CD4-positive, CD25-positive, alpha-beta regulatory T cell (primary cell): ENCODE measurements at regions not wholly inside any gene's neighbourhood (a gene's known extent, or its start where the extent isn't known, plus 50 kb on each side); places are given as distances from the start of the nearest gene placed in this dataset.

ENCODE experiments used
- ATAC-seq, 2 donors: fragments of 150-1000 bp; cut with Tn5 transposase; one replicate each; pipeline ENCODE4 v1.10.0; 2021; ENCODE audit warnings: low read depth in 2 of 2, moderate number of reproducible peaks in 2 of 2, moderate library complexity in 1 of 2
- DNase-seq, 3 donors: peaks; one replicate each; pipeline versions ENCODE4 v3.0.0 to v3.0.0-alpha.2; 2012 to 2022; ENCODE audit warnings: mixed read lengths in 1 of 3
- H3K27ac ChIP-seq: one replicate; pipeline ENCODE4 v1.7.0; 2013; ENCODE audit warnings: mild to moderate bottlenecking, low read length; ENCODE audit not compliant: insufficient read depth, poor library complexity, severe bottlenecking
- H3K27me3 ChIP-seq: one replicate; pipeline ENCODE4 v1.7.0; 2013; ENCODE audit warnings: low read length; ENCODE audit not compliant: control insufficient read depth, insufficient read depth
- H3K36me3 ChIP-seq: one replicate; pipeline ENCODE4 v1.7.0; 2013; ENCODE audit warnings: mild to moderate bottlenecking, low read length, moderate library complexity; ENCODE audit not compliant: control insufficient read depth, insufficient read depth
- H3K4me1 ChIP-seq: 2 replicates; pipeline ENCODE4 v1.7.0; 2013; ENCODE audit warnings: mild to moderate bottlenecking, low read length; ENCODE audit not compliant: insufficient read depth, control insufficient read depth, poor library complexity, severe bottlenecking
- H3K4me3 ChIP-seq: one replicate; pipeline ENCODE4 v1.7.0; 2013; ENCODE audit warnings: low read depth, mild to moderate bottlenecking, low read length, moderate library complexity
- H3K9me3 ChIP-seq, 2 experiments: 1 replicate in 1 of 2; 2 replicates in 1 of 2; pipeline ENCODE4 v1.7.0; 2013; ENCODE audit warnings: low read length in 2 of 2, mild to moderate bottlenecking in 1 of 2, moderate library complexity in 1 of 2; ENCODE audit not compliant: control insufficient read depth in 2 of 2
- H3K27ac Mint-ChIP-seq, 3 donors: one replicate each; pipeline ENCODE4 v1.8.0; 2020 to 2022; ENCODE audit warnings: mild to moderate bottlenecking in 3 of 3, mixed read lengths in 3 of 3, moderate library complexity in 2 of 3
- H3K27me3 Mint-ChIP-seq: one replicate; pipeline ENCODE4 v1.8.0; 2022; ENCODE audit warnings: mild to moderate bottlenecking, mixed read lengths
- H3K36me3 Mint-ChIP-seq: one replicate; pipeline ENCODE4 v1.8.0; 2020; ENCODE audit warnings: mixed read lengths
- H3K4me1 Mint-ChIP-seq, 4 donors: one replicate each; pipeline ENCODE4 v1.8.0; 2020 to 2022; ENCODE audit warnings: mixed read lengths in 4 of 4, mild to moderate bottlenecking in 1 of 4
- H3K4me3 Mint-ChIP-seq, 4 donors: one replicate each; pipeline ENCODE4 v1.8.0; 2020 to 2022; ENCODE audit warnings: mild to moderate bottlenecking in 4 of 4, mixed read lengths in 4 of 4, moderate library complexity in 3 of 4
- H3K9me3 Mint-ChIP-seq, 7 donors: one replicate each; pipeline ENCODE4 v1.8.0; 2020 to 2022; ENCODE audit warnings: mixed read lengths in 7 of 7, mild to moderate bottlenecking in 3 of 7, moderate library complexity in 2 of 7

DNA sequence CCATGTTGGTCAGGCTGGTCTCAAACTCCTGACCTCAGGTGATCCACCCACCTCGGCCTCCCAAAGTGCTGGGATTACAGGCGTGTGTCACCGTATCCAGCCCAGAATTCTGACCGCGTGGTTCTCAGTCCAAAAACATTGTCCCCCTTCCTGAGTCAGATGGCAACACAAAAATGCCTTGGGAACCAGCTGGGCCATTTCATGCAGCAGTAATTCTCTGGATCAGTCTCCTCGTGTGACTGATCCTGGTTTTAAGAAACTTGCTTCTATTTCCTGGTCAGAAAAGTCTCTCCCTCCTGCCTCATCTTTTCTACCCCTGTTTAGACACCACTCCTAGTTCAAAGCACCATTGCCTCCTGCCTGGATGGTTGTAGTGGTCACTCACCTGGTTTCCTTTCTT, 60.9 kb upstream of the USP29 start:
- H3K9me3 ChIP-seq, result peaks cover 1 to 23% of the 10 kb centered on the region in 2 experiments
- Mint-ChIP-seq H3K9me3 (peaks cover 10 to 45% (median 21%) of the 10 kb centered on the region in 7 donors), H3K36me3 (no peaks in the 10 kb centered on the region), H3K27ac (no peak overlapping the region), H3K4me3 (no peak overlapping the region), H3K27me3 (no peaks in the 10 kb centered on the region), H3K4me1 (no peaks in the 10 kb centered on the region)
- no peaks in the 10 kb centered on the region for H3K36me3 ChIP-seq
- H3K27me3 ChIP-seq, result no peaks in the 10 kb centered on the region
- H3K4me3 ChIP-seq, result no peak overlapping the region
- DNase-seq, result no peak
- no peak for ATAC-seq
- H3K4me1 ChIP-seq, result no peaks in the 10 kb centered on the region
- H3K27ac ChIP-seq, result no peak overlapping the region

- DNase-seq, result no peak
- ATAC-seq, result no peak
- H3K27ac ChIP-seq, result no peak overlapping the region
- peaks cover 4 to 30% of the 10 kb centered on the region in 2 experiments for H3K9me3 ChIP-seq
- no peak overlapping the region for H3K4me3 ChIP-seq
- H3K4me1 Mint-ChIP-seq, result no peaks in the 10 kb centered on the region
- no peaks in the 10 kb centered on the region for H3K27me3 Mint-ChIP-seq
- peaks cover 8 to 41% (median 17%) of the 10 kb centered on the region in 7 donors for H3K9me3 Mint-ChIP-seq
- H3K36me3 ChIP-seq, result no peaks in the 10 kb centered on the region
- no peaks in the 10 kb centered on the region for H3K4me1 ChIP-seq
- H3K36me3 Mint-ChIP-seq, result no peaks in the 10 kb centered on the region
- H3K27me3 ChIP-seq, result no peaks in the 10 kb centered on the region
- no peak overlapping the region for H3K27ac Mint-ChIP-seq
- no peak overlapping the region for H3K4me3 Mint-ChIP-seq
Observed at GRCh38 chr19:57063070-57063469, 56.7 kb upstream of the USP29 start.

- H3K36me3 ChIP-seq, result no peaks in the 10 kb centered on the region
- no peak for DNase-seq
- H3K4me1 Mint-ChIP-seq, result no peaks in the 10 kb centered on the region
- H3K4me1 ChIP-seq, result no peaks in the 10 kb centered on the region
- H3K27ac Mint-ChIP-seq, result no peak overlapping the region
- H3K27me3 Mint-ChIP-seq, result no peaks in the 10 kb centered on the region
- ATAC-seq, result no peak
- H3K27me3 ChIP-seq, result no peaks in the 10 kb centered on the region
- H3K4me3 Mint-ChIP-seq, result no peak overlapping the region
- no peak overlapping the region for H3K27ac ChIP-seq
- no peaks in the 10 kb centered on the region for H3K36me3 Mint-ChIP-seq
- peaks cover 5 to 35% (median 17%) of the 10 kb centered on the region in 7 donors for H3K9me3 Mint-ChIP-seq
- peaks cover 7 to 56% of the 10 kb centered on the region in 2 experiments for H3K9me3 ChIP-seq
- H3K4me3 ChIP-seq, result no peak overlapping the region
Observed at GRCh38 chr19:57067440-57067839, 52.3 kb upstream of the USP29 start.

GRCh38 chr19:57068311-57068710, 51.5 kb upstream of the USP29 start:
- peaks cover 5 to 37% (median 16%) of the 10 kb centered on the region in 7 donors for H3K9me3 Mint-ChIP-seq
- H3K9me3 ChIP-seq, result peaks cover 5 to 51% of the 10 kb centered on the region in 2 experiments
- H3K27ac Mint-ChIP-seq, result no peak overlapping the region

GRCh38 chr19:57068921-57069697, 50.7 kb upstream of the USP29 start:
- Mint-ChIP-seq H3K27me3 (no peaks in the 10 kb centered on the region), H3K4me3 (no peak overlapping the region), H3K36me3 (no peaks in the 10 kb centered on the region), H3K27ac (no peak overlapping the region), H3K9me3 (peaks cover 2 to 32% (median 13%) of the 10 kb centered on the region in 7 donors), H3K4me1 (no peaks in the 10 kb centered on the region)
- DNase-seq (no peak), ATAC-seq (no peak)
- H3K9me3 ChIP-seq, result peaks cover 5 to 51% of the 10 kb centered on the region in 2 experiments
- no peaks in the 10 kb centered on the region for H3K27me3 ChIP-seq
- H3K4me3 ChIP-seq, result no peak overlapping the region
- H3K27ac ChIP-seq, result no peak overlapping the region
- no peaks in the 10 kb centered on the region for H3K36me3 ChIP-seq
- H3K4me1 ChIP-seq, result no peaks in the 10 kb centered on the region

More at GRCh38 chr19:57068311-57068710, 51.5 kb upstream of the USP29 start:
- no peaks in the 10 kb centered on the region for H3K27me3 Mint-ChIP-seq
- H3K4me3 Mint-ChIP-seq, result no peak overlapping the region
- no peak for DNase-seq
- no peaks in the 10 kb centered on the region for H3K36me3 Mint-ChIP-seq
- Histone ChIP-seq H3K27me3 (no peaks in the 10 kb centered on the region), H3K36me3 (no peaks in the 10 kb centered on the region), H3K4me3 (no peak overlapping the region), H3K4me1 (no peaks in the 10 kb centered on the region), H3K27ac (no peak overlapping the region)
- ATAC-seq, result no peak
- H3K4me1 Mint-ChIP-seq, result no peaks in the 10 kb centered on the region
